MM.1S (cell line): ENCODE measurements at regions not wholly inside any gene's neighbourhood (a gene's known extent, or its start where the extent isn't known, plus 50 kb on each side); places are given as distances from the start of the nearest gene placed in this dataset.

Source experiments
- EZH2phosphoT487 ChIP-seq: fragments of 300-600 bp; sonication (generic); IDR thresholded peaks from 2 replicates; pipeline ENCODE4 v1.6.1; 2018; ENCODE audit warnings: antibody characterized with exemption, low read length
- TF ChIP-seq, protein P1 (sequence below): fragments of 300-600 bp; sonication (generic); IDR thresholded peaks from 2 replicates; pipeline ENCODE4 v1.5.1; 2016; ENCODE audit warnings: antibody characterized with exemption, low read length, mixed read lengths

- TF ChIP-seq, protein P1, sequence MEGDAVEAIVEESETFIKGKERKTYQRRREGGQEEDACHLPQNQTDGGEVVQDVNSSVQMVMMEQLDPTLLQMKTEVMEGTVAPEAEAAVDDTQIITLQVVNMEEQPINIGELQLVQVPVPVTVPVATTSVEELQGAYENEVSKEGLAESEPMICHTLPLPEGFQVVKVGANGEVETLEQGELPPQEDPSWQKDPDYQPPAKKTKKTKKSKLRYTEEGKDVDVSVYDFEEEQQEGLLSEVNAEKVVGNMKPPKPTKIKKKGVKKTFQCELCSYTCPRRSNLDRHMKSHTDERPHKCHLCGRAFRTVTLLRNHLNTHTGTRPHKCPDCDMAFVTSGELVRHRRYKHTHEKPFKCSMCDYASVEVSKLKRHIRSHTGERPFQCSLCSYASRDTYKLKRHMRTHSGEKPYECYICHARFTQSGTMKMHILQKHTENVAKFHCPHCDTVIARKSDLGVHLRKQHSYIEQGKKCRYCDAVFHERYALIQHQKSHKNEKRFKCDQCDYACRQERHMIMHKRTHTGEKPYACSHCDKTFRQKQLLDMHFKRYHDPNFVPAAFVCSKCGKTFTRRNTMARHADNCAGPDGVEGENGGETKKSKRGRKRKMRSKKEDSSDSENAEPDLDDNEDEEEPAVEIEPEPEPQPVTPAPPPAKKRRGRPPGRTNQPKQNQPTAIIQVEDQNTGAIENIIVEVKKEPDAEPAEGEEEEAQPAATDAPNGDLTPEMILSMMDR = no peak
- no peak for TF ChIP-seq EZH2phosphoT487
These were observed 109.8 kb upstream of the FGF3 start for GRCh38 chr11:69928975-69929374.
